Neural cell (in vitro differentiated cells): ENCODE measurements at regions not wholly inside any gene's neighbourhood (a gene's known extent, or its start where the extent isn't known, plus 50 kb on each side); places are given as distances from the start of the nearest gene placed in this dataset.

Experiments
- H2AFZ ChIP-seq: fragments of 200-600, 300-800 bp; sonication (generic), shearing (Covaris generic); 2 replicates; pipeline ENCODE4 v1.6.0; 2014; ENCODE audit warnings: low read depth, mild to moderate bottlenecking, antibody characterized with exemption, low read length, moderate library complexity
- H3F3A ChIP-seq: fragments of 200-600 bp; shearing (Covaris generic); 2 replicates; pipeline ENCODE4 v1.6.1; 2016; ENCODE audit warnings: mild to moderate bottlenecking, moderate library complexity, mixed read lengths, antibody characterized with exemption, low read length; ENCODE audit not compliant: insufficient read depth, poor library complexity, severe bottlenecking
- H3K27ac ChIP-seq: fragments of 200-600, 300-800 bp; sonication (generic), shearing (Covaris generic); 2 replicates; pipeline ENCODE4 v1.5.1; 2014; ENCODE audit warnings: mild to moderate bottlenecking, low read length, moderate library complexity
- H3K27me3 ChIP-seq: fragments of 300-800, 200-600 bp; sonication (generic), shearing (Covaris generic); 2 replicates; pipeline ENCODE4 v1.6.0; 2014; ENCODE audit warnings: mild to moderate bottlenecking, low read depth, low read length, moderate library complexity; ENCODE audit not compliant: insufficient read depth
- H3K36me3 ChIP-seq: fragments of 300-800, 200-600 bp; sonication (generic), shearing (Covaris generic); 2 replicates; pipeline ENCODE4 v1.5.1; 2014; ENCODE audit warnings: mild to moderate bottlenecking, antibody characterized with exemption, low read length, moderate library complexity; ENCODE audit not compliant: insufficient read depth
- H3K4me2 ChIP-seq: fragments of 300-800, 200-600 bp; sonication (generic), shearing (Covaris generic); 2 replicates; pipeline ENCODE4 v1.6.0; 2014; ENCODE audit warnings: mild to moderate bottlenecking, low read length
- H3K4me3 ChIP-seq: fragments of 300-800, 200-600 bp; sonication (generic), shearing (Covaris generic); 2 replicates; pipeline ENCODE4 v1.5.1; 2014; ENCODE audit warnings: mild to moderate bottlenecking, low read length, moderate library complexity
- H3K79me2 ChIP-seq: fragments of 200-600 bp; shearing (Covaris generic); replicated peaks from 2 replicates; pipeline ENCODE4 v1.6.0; 2014; ENCODE audit warnings: mild to moderate bottlenecking, low read length, moderate library complexity; ENCODE audit not compliant: insufficient read depth
- H3K9ac ChIP-seq: fragments of 300-800, 200-600 bp; sonication (generic), shearing (Covaris generic); 2 replicates; pipeline ENCODE4 v1.6.1; 2016; ENCODE audit warnings: mild to moderate bottlenecking, low read length, mixed read lengths
- H3K9me2 ChIP-seq: fragments of 200-600 bp; shearing (Covaris generic); 2 replicates; pipeline ENCODE4 v1.6.1; 2016; ENCODE audit warnings: mild to moderate bottlenecking, low read length, mixed read lengths; ENCODE audit not compliant: insufficient read depth
- H3K9me3 ChIP-seq: fragments of 200-600, 300-800 bp; sonication (generic), shearing (Covaris generic); 2 replicates; pipeline ENCODE4 v1.6.1; 2016; ENCODE audit warnings: mild to moderate bottlenecking, mixed run types, low read length, moderate library complexity, mixed read lengths
- H4K20me1 ChIP-seq: fragments of 200-600 bp; shearing (Covaris generic); 2 replicates; pipeline ENCODE4 v1.6.1; 2016; ENCODE audit warnings: mild to moderate bottlenecking, mixed run types; ENCODE audit not compliant: insufficient read depth
- EP300 ChIP-seq: fragments of 450-650 bp; conservative IDR thresholded peaks from 2 replicates; pipeline ENCODE4 v1.6.1; 2014; ENCODE audit warnings: antibody characterized with exemption, mild to moderate bottlenecking, moderate library complexity; ENCODE audit not compliant: poor library complexity, severe bottlenecking
- EZH2 ChIP-seq: fragments of 200-600, 300-800 bp; shearing (Covaris generic), sonication (generic); IDR thresholded peaks from 2 replicates; pipeline ENCODE4 v1.6.1; 2014; ENCODE audit warnings: antibody characterized with exemption, low read length, borderline replicate concordance, mild to moderate bottlenecking; ENCODE audit not compliant: insufficient read depth, poor library complexity, severe bottlenecking
- MXI1 ChIP-seq: fragments of 450-650 bp; conservative IDR thresholded peaks from 2 replicates; pipeline ENCODE4 v1.6.1; 2014; ENCODE audit warnings: antibody characterized with exemption, mild to moderate bottlenecking; ENCODE audit not compliant: poor library complexity, severe bottlenecking
- POLR2AphosphoS5 ChIP-seq: IDR thresholded peaks from 2 replicates; pipeline ENCODE4 v1.6.1; 2012
- RAD21 ChIP-seq: fragments of 450-650 bp; conservative IDR thresholded peaks from 2 replicates; pipeline ENCODE4 v1.6.1; 2014; ENCODE audit warnings: antibody characterized with exemption, mild to moderate bottlenecking, moderate library complexity
- SMC3 ChIP-seq: fragments of 450-650 bp; conservative IDR thresholded peaks from 2 replicates; pipeline ENCODE4 v1.6.1; 2014; ENCODE audit warnings: antibody characterized with exemption, mild to moderate bottlenecking, moderate library complexity; ENCODE audit not compliant: poor library complexity
- TAF1 ChIP-seq: IDR thresholded peaks from 2 replicates; pipeline ENCODE4 v1.6.1; 2012; ENCODE audit warnings: low read depth
- TF ChIP-seq, protein P1 (sequence below): IDR thresholded peaks from 2 replicates; pipeline ENCODE4 v1.6.1; 2012; ENCODE audit warnings: borderline replicate concordance
- TF ChIP-seq, protein P2 (sequence below): fragments of 450-650 bp; IDR thresholded peaks from 2 replicates; pipeline ENCODE4 v1.5.1; 2014; ENCODE audit warnings: antibody characterized with exemption, mild to moderate bottlenecking, moderate library complexity; ENCODE audit not compliant: poor library complexity, severe bottlenecking

DNA sequence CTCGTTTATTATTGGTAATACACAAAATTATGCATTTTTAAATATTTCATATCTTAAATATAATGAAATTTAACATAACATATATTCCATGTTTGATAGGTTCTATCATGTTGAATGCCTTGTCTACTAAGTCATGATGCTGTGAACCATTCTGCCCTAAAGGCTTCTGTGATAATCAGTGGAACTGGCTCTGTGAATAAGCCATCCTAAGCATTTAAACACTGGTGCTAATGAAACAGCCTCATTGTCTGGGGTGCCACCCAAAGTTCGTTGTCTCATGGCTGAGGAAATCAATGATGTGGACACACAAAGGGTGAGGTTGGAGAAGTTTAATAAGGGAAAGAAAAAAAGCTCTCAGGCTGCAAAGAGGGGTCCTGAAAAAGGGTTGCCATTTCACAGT, 264.7 kb upstream of the ZRANB2 start:
- Histone ChIP-seq H3K27me3 (no peaks in the 10 kb centered on the region), H4K20me1 (no peaks in the 10 kb centered on the region), H3K9me3 (peaks cover 3% of the 10 kb centered on the region), H3K4me2 (no peak overlapping the region), H3F3A (no peaks in the 10 kb centered on the region), H3K4me3 (no peak overlapping the region), H3K9me2 (no peaks in the 10 kb centered on the region), H3K27ac (no peak overlapping the region), H2AFZ (no peak overlapping the region), H3K36me3 (no peaks in the 10 kb centered on the region), H3K9ac (no peak overlapping the region), H3K79me2 (no peaks in the 10 kb centered on the region)
- TF ChIP-seq EP300 (no peak), TAF1 (no peak), SMC3 (no peak), MXI1 (no peak), EZH2 (no peak), RAD21 (no peak), POLR2AphosphoS5 (no peak)
- TF ChIP-seq, protein P1, sequence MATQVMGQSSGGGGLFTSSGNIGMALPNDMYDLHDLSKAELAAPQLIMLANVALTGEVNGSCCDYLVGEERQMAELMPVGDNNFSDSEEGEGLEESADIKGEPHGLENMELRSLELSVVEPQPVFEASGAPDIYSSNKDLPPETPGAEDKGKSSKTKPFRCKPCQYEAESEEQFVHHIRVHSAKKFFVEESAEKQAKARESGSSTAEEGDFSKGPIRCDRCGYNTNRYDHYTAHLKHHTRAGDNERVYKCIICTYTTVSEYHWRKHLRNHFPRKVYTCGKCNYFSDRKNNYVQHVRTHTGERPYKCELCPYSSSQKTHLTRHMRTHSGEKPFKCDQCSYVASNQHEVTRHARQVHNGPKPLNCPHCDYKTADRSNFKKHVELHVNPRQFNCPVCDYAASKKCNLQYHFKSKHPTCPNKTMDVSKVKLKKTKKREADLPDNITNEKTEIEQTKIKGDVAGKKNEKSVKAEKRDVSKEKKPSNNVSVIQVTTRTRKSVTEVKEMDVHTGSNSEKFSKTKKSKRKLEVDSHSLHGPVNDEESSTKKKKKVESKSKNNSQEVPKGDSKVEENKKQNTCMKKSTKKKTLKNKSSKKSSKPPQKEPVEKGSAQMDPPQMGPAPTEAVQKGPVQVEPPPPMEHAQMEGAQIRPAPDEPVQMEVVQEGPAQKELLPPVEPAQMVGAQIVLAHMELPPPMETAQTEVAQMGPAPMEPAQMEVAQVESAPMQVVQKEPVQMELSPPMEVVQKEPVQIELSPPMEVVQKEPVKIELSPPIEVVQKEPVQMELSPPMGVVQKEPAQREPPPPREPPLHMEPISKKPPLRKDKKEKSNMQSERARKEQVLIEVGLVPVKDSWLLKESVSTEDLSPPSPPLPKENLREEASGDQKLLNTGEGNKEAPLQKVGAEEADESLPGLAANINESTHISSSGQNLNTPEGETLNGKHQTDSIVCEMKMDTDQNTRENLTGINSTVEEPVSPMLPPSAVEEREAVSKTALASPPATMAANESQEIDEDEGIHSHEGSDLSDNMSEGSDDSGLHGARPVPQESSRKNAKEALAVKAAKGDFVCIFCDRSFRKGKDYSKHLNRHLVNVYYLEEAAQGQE: no peak
- TF ChIP-seq, protein P2, sequence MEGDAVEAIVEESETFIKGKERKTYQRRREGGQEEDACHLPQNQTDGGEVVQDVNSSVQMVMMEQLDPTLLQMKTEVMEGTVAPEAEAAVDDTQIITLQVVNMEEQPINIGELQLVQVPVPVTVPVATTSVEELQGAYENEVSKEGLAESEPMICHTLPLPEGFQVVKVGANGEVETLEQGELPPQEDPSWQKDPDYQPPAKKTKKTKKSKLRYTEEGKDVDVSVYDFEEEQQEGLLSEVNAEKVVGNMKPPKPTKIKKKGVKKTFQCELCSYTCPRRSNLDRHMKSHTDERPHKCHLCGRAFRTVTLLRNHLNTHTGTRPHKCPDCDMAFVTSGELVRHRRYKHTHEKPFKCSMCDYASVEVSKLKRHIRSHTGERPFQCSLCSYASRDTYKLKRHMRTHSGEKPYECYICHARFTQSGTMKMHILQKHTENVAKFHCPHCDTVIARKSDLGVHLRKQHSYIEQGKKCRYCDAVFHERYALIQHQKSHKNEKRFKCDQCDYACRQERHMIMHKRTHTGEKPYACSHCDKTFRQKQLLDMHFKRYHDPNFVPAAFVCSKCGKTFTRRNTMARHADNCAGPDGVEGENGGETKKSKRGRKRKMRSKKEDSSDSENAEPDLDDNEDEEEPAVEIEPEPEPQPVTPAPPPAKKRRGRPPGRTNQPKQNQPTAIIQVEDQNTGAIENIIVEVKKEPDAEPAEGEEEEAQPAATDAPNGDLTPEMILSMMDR: no peak

DNA sequence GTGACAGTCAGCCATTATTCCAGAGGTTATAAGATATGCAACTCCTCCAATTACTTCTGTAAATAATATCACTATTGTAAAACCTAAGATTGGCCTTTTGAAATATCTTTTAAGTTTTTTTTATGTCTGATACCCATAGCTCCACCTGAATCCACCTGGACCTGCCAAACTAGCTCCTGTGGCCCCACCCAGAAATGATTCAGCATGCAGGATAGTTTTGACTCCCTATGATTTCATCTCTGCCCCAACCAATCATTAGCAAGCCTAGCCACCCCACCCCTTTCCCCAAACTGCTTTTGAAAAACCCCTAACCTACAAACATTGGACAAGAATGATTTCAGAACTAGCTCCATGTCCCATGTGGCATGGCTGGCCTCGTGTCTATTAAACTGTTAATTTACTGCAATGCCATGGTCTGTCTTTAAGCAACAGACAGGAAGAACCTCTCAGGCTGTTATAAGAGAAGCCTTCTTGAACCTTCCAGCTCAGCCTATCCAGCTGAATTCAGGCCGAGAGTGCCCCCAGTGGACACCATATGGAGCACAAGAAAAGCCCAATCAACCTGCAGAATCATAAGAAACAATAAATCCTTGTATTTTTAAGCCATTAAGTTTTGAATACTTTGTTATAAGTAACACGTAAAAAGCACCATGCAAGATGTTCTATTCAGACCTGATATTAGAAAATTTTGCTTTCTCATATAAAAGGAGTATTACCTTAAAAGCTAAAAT, 263.0 kb upstream of the ZRANB2 start:
- H3K36me3 ChIP-seq: no peaks in the 10 kb centered on the region
- H2AFZ ChIP-seq: no peak overlapping the region
- H3K79me2 ChIP-seq: no peaks in the 10 kb centered on the region
- H3F3A ChIP-seq: no peaks in the 10 kb centered on the region
- no peak overlapping the region for H3K4me2 ChIP-seq
- H3K9me2 ChIP-seq: no peaks in the 10 kb centered on the region
- no peak overlapping the region for H3K9ac ChIP-seq
- H3K27ac ChIP-seq: no peak overlapping the region
- H3K27me3 ChIP-seq: no peaks in the 10 kb centered on the region
- TF ChIP-seq EP300: no peak
- no peak for TF ChIP-seq SMC3
- TF ChIP-seq TAF1: no peak
- TF ChIP-seq, protein P2: no peak
- TF ChIP-seq EZH2: no peak
- no peak for TF ChIP-seq MXI1
- TF ChIP-seq, protein P1: no peak
- no peak for TF ChIP-seq RAD21
- no peak for TF ChIP-seq POLR2AphosphoS5
- peaks cover 12% of the 10 kb centered on the region for H3K9me3 ChIP-seq
- no peaks in the 10 kb centered on the region for H4K20me1 ChIP-seq
- no peak overlapping the region for H3K4me3 ChIP-seq
